Vagina (tissue), 2 donors: ENCODE measurements at regions not wholly inside any gene's neighbourhood (a gene's known extent, or its start where the extent isn't known, plus 50 kb on each side); places are given as distances from the start of the nearest gene placed in this dataset.

ENCODE experiments used
- CTCF ChIP-seq, 3 experiments: fragments of 450-650 bp in 2 of 3; fragments of 200-600 bp in 1 of 3; sonication (generic) in 1 of 3; IDR thresholded peaks; one replicate each; pipeline ENCODE4 v1.5.1; 2017 to 2019; ENCODE audit warnings: antibody characterized with exemption in 3 of 3, mild to moderate bottlenecking in 2 of 3, moderate library complexity in 2 of 3
- POLR2A ChIP-seq, 2 donors: fragments of 450-650 bp; IDR thresholded peaks; one replicate each; pipeline ENCODE4 v1.6.1; 2017; ENCODE audit warnings: antibody characterized with exemption in 2 of 2, mild to moderate bottlenecking in 2 of 2, moderate library complexity in 2 of 2
- POLR2AphosphoS5 ChIP-seq, 2 donors: sonication (generic); formaldehyde crosslinking; IDR thresholded peaks; one replicate each; pipeline ENCODE4 v1.9.0; 2017; ENCODE audit warnings: antibody characterized with exemption in 2 of 2, mild to moderate bottlenecking in 2 of 2, low read depth in 1 of 2; ENCODE audit not compliant: insufficient read depth in 1 of 2

- TF ChIP-seq CTCF (IDR thresholded peaks at IDR 0.05) (no peak), POLR2A (IDR thresholded peaks at IDR 0.05) (no peak), POLR2AphosphoS5 (IDR thresholded peaks at IDR 0.05; ENCODE audit: insufficient read depth in 1 of 2, low read depth in 1 of 2) (no peak)
Measured at GRCh38 chr15:94080989-94081605, 150.3 kb upstream of the MCTP2 start.
